PC-3 (cell line): ENCODE measurements at regions not wholly inside any gene's neighbourhood (a gene's known extent, or its start where the extent isn't known, plus 50 kb on each side); places are given as distances from the start of the nearest gene placed in this dataset.
A peak's percentile ranks its signal among the peaks of the same experiment; 100 is the strongest.
"Not testable (repeated sequence)": the region's sequence is repeated elsewhere in the genome, so short reads cannot be mapped to it uniquely, and the experiment has no call there.

Experiments used
- ATAC-seq: fragments of 200-7000 bp; cut with Tn5 transposase; 2 replicates; pipeline ENCODE4 v1.9.1; 2020; ENCODE audit warnings: mild to moderate bottlenecking, moderate library complexity
- BruUV-seq: library from RNA; stranded (reverse); fragments of 400-500 nt; replicated peaks from 2 replicates; lab custom pipeline; 2021; lab: Mats Ljungman, UMichigan
- CTCF ChIA-PET: fragments of 300-600 bp; sonication (Branson Sonifier 250); formaldehyde crosslinking; loops from one replicate; lab custom pipeline; 2022; ENCODE audit warnings: antibody characterized with exemption; lab: Charles Lee
- POLR2A ChIA-PET: fragments of 300-600 bp; sonication (Branson Sonifier 250); formaldehyde crosslinking; loops from one replicate; lab custom pipeline; 2022; ENCODE audit warnings: antibody characterized with exemption; ENCODE audit not compliant: unreplicated experiment; lab: Charles Lee
- DNase-seq: peaks from one replicate; pipeline ENCODE4 v3.0.0-alpha.2; 2015
- H2AFZ ChIP-seq: fragments of 300-600 bp; sonication (generic); 2 replicates; pipeline ENCODE4 v1.6.0; 2016; ENCODE audit warnings: antibody characterized with exemption, low read length
- H3F3A ChIP-seq: fragments of 300-600 bp; sonication (generic); one replicate; pipeline ENCODE4 v1.6.0; 2017; ENCODE audit warnings: antibody characterized with exemption, low read length, control low read depth, mild to moderate bottlenecking; ENCODE audit not compliant: unreplicated experiment
- H3K27ac ChIP-seq: fragments of 300-600 bp; sonication (generic); 2 replicates; pipeline ENCODE4 v1.5.1; 2016; ENCODE audit warnings: mild to moderate bottlenecking, low read length
- H3K27me3 ChIP-seq: fragments of 300-600 bp; sonication (generic); 2 replicates; pipeline ENCODE4 v1.6.1; 2016; ENCODE audit warnings: low read length, mixed read lengths
- H3K36me3 ChIP-seq: fragments of 300-600 bp; sonication (generic); 2 replicates; pipeline ENCODE4 v1.6.1; 2016; ENCODE audit warnings: low read depth, mixed run types, low read length, mixed read lengths
- H3K4me1 ChIP-seq: fragments of 300-600 bp; sonication (generic); 2 replicates; pipeline ENCODE4 v1.5.1; 2016; ENCODE audit warnings: low read length; ENCODE audit not compliant: insufficient read depth
- H3K4me2 ChIP-seq: fragments of 300-600 bp; sonication (generic); 2 replicates; pipeline ENCODE4 v1.6.0; 2016; ENCODE audit warnings: low read length
- H3K4me3 ChIP-seq: fragments of 300-600 bp; sonication (generic); 2 replicates; pipeline ENCODE4 v1.5.1; 2016; ENCODE audit warnings: mild to moderate bottlenecking, low read length, mixed read lengths
- H3K79me2 ChIP-seq: fragments of 300-600 bp; sonication (generic); 2 replicates; pipeline ENCODE4 v1.6.1; 2017; ENCODE audit warnings: low read length, mixed read lengths
- H3K9ac ChIP-seq: fragments of 300-600 bp; sonication (generic); 2 replicates; pipeline ENCODE4 v1.6.0; 2016; ENCODE audit warnings: mild to moderate bottlenecking, low read length
- H3K9me2 ChIP-seq: fragments of 300-600 bp; sonication (generic); replicated peaks from 2 replicates; pipeline ENCODE4 v1.6.1; 2016; ENCODE audit warnings: mixed run types, low read length, mixed read lengths
- H3K9me3 ChIP-seq: fragments of 300-600 bp; sonication (generic); 2 replicates; pipeline ENCODE4 v1.6.1; 2016; ENCODE audit warnings: low read length, mixed read lengths
- H4K20me1 ChIP-seq: fragments of 300-600 bp; sonication (generic); 2 replicates; pipeline ENCODE4 v1.6.1; 2016; ENCODE audit warnings: low read length, mixed read lengths
- EZH2 ChIP-seq: fragments of 300-600 bp; sonication (generic); IDR thresholded peaks from one replicate; pipeline ENCODE4 v1.6.1; 2017; ENCODE audit warnings: antibody characterized with exemption, mild to moderate bottlenecking, low read length; ENCODE audit not compliant: unreplicated experiment
- EZH2phosphoT487 ChIP-seq: fragments of 300-600 bp; sonication (generic); IDR thresholded peaks from 2 replicates; pipeline ENCODE4 v1.6.1; 2018; ENCODE audit warnings: mild to moderate bottlenecking, antibody characterized with exemption, low read length, borderline replicate concordance
- intact Hi-C: fragments of 100-400 bp; cut with micrococcal nuclease; formaldehyde crosslinking; loops from 2 replicates; pipeline ENCODE4 v1.9.0; 2023
- TF ChIP-seq, protein P1 (sequence below): fragments of 300-600 bp; sonication (generic); conservative IDR thresholded peaks from 2 replicates; pipeline ENCODE4 v1.5.1; 2017; ENCODE audit warnings: antibody characterized with exemption, low read depth, mild to moderate bottlenecking, low read length

DNA sequence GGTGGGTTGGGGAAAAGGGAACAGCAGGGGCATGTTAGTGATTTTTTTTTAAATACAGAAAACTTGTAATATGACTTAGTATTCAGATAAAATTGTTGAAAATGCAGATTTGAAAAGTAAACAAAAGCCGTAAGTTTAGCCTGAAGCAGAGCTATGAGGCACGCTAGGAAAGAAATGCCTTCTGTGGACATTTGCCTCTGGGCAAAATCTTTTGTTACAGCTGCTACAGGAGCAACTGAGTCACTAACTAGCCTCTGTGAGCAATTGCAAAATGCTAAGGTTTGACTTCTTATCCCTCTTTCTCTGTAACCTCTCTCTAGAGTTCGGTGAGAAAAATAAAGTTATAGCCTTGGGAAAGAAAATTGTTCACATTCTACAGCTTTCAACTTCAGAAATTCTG, 350.0 kb downstream of the SLC7A11 start:
- ATAC-seq = no peak
- Histone ChIP-seq H3K4me3 (peak overlapping the region; percentile 3; the same call in 1 of the 2 replicates), H3K79me2 (no peaks in the 10 kb centered on the region), H3K9me2 (no peaks in the 10 kb centered on the region), H3K4me1 (peaks cover 10% of the 10 kb centered on the region; the same call in 1 of the 2 replicates), H3K36me3 (no peaks in the 10 kb centered on the region), H2AFZ (peak overlapping the region; percentile 38; the same call in 1 of the 2 replicates), H3K9ac (no peak overlapping the region), H3F3A (no peaks in the 10 kb centered on the region), H4K20me1 (no peaks in the 10 kb centered on the region), H3K27ac (no peak overlapping the region), H3K27me3 (no peaks in the 10 kb centered on the region), H3K4me2 (peak overlapping the region; percentile 42), H3K9me3 (no peaks in the 10 kb centered on the region)
- TF ChIP-seq, protein P1, sequence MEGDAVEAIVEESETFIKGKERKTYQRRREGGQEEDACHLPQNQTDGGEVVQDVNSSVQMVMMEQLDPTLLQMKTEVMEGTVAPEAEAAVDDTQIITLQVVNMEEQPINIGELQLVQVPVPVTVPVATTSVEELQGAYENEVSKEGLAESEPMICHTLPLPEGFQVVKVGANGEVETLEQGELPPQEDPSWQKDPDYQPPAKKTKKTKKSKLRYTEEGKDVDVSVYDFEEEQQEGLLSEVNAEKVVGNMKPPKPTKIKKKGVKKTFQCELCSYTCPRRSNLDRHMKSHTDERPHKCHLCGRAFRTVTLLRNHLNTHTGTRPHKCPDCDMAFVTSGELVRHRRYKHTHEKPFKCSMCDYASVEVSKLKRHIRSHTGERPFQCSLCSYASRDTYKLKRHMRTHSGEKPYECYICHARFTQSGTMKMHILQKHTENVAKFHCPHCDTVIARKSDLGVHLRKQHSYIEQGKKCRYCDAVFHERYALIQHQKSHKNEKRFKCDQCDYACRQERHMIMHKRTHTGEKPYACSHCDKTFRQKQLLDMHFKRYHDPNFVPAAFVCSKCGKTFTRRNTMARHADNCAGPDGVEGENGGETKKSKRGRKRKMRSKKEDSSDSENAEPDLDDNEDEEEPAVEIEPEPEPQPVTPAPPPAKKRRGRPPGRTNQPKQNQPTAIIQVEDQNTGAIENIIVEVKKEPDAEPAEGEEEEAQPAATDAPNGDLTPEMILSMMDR = no peak
- TF ChIP-seq EZH2phosphoT487 (no peak), EZH2 (no peak)
- intact Hi-C loops = no loop called here
- CTCF ChIA-PET = no interaction called here
- POLR2A ChIA-PET = no interaction called here
- BruUV-seq = no TSS peak
- DNase-seq = peak; percentile 55

DNA sequence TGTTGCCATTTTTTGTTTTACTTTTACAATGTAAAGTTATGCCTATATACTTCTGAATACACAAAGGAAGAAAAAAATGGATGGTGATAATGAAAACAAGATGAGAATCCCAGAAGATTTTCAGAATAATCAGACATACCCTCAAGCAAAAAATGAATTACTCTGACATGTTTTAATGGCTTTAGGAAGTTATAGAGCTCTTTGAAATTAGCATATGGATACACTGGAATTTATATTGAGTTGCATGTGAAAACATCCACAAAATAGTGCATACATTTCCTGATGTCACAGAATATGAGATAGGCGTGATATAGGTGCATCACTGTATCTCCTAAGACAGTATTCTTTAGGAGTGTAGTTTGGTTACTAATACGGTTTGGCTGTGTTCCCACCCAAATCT, 351.3 kb downstream of the SLC7A11 start:
- DNase-seq = no peak
- no peak overlapping the region for H3K27ac ChIP-seq
- no TSS peak for BruUV-seq
- H3K9me2 ChIP-seq = no peaks in the 10 kb centered on the region
- H3K9ac ChIP-seq = no peak overlapping the region
- no peak overlapping the region for H3K4me2 ChIP-seq
- H3K9me3 ChIP-seq = no peaks in the 10 kb centered on the region
- no peak overlapping the region for H3K4me3 ChIP-seq
- peaks cover 10% of the 10 kb centered on the region; the same call in 1 of the 2 replicates for H3K4me1 ChIP-seq
- ChIA-PET CTCF (no interaction called here), POLR2A (no interaction called here)
- H2AFZ ChIP-seq = no peak overlapping the region
- no peak for ATAC-seq
- no peak for TF ChIP-seq EZH2phosphoT487
- TF ChIP-seq, protein P1 = no peak
- TF ChIP-seq EZH2 = no peak
- H4K20me1 ChIP-seq = no peaks in the 10 kb centered on the region
- intact Hi-C loops = no loop called here
- no peaks in the 10 kb centered on the region for H3K27me3 ChIP-seq
- H3F3A ChIP-seq = no peaks in the 10 kb centered on the region
- H3K79me2 ChIP-seq = no peaks in the 10 kb centered on the region
- no peaks in the 10 kb centered on the region for H3K36me3 ChIP-seq

DNA sequence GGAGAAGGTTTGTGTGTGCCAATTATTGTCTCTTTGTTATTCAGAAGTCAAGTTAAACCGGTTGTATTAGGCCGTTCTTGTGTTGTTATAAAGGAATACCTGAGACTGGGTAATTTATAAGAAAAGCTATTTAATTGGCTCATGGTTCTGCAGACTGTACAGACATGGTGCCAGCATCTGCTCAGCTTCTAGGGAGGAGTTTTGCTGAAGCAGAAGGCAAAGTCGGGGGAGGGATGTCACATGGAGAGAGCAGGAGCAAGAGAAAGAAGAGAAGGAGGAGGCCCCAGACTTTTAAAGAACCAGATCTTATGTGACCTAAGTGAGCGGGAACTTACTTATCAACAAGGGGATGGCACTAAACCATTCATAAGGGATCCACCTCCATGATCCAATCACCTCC, 349.3 kb upstream of the PCDH18 start:
- ATAC-seq (no peak), DNase-seq (no peak)
- Histone ChIP-seq H4K20me1 (no peaks in the 10 kb centered on the region), H3F3A (no peaks in the 10 kb centered on the region), H3K36me3 (no peaks in the 10 kb centered on the region), H3K4me3 (no peak overlapping the region), H3K27ac (no peak overlapping the region), H3K4me2 (no peak overlapping the region), H3K9ac (no peak overlapping the region), H3K9me3 (no peaks in the 10 kb centered on the region), H3K27me3 (no peaks in the 10 kb centered on the region), H2AFZ (no peak overlapping the region), H3K4me1 (no peaks in the 10 kb centered on the region), H3K79me2 (no peaks in the 10 kb centered on the region), H3K9me2 (no peaks in the 10 kb centered on the region)
- intact Hi-C loops = no loop called here
- CTCF ChIA-PET = no interaction called here
- POLR2A ChIA-PET = no interaction called here
- no TSS peak for BruUV-seq
- TF ChIP-seq EZH2 (no peak), EZH2phosphoT487 (no peak)
- TF ChIP-seq, protein P1 = no peak

DNA sequence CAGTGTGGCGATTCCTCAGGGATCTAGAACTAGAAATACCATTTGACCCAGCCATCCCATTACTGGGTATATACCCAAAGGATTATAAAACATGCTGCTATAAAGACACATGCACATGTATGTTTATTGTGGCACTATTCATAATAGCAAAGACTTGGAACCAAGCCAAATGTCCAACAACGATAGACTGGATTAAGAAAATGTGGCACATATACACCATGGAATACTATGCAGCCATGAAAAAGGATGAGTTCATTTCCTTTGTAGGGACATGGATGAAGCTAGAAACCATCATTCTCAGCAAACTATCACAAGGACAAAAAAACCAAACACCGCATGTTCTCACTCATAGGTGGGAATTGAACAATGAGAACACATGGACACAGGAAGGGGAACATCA, 335.8 kb upstream of the PCDH18 start:
- intact Hi-C loops, H3K4me3 ChIP-seq, H3K4me1 ChIP-seq, DNase-seq, ATAC-seq, BruUV-seq, H3F3A ChIP-seq, POLR2A ChIA-PET, CTCF ChIA-PET, H3K9me3 ChIP-seq, H3K79me2 ChIP-seq, H4K20me1 ChIP-seq, H3K27ac ChIP-seq, H3K9ac ChIP-seq, H3K27me3 ChIP-seq, H2AFZ ChIP-seq, H3K4me2 ChIP-seq, H3K9me2 ChIP-seq, H3K36me3 ChIP-seq: not testable (repeated sequence)
